Tibial artery (tissue), 4 donors: ENCODE measurements at regions not wholly inside any gene's neighbourhood (a gene's known extent, or its start where the extent isn't known, plus 50 kb on each side); places are given as distances from the start of the nearest gene placed in this dataset.
"Not testable (repeated sequence)": the region's sequence is repeated elsewhere in the genome, so short reads cannot be mapped to it uniquely, and the experiment has no call there.

Experiments
- DNase-seq, 2 donors: peaks; one replicate each; pipeline ENCODE4 v3.0.0-alpha.2; 2019
- H3K27ac ChIP-seq, 2 donors: fragments of 200-600 bp; sonication (generic) in 1 of 2; 1 replicate in 1 of 2; 2 replicates in 1 of 2; pipeline ENCODE4 v1.5.1; 2018 to 2019; ENCODE audit warnings: mild to moderate bottlenecking in 1 of 2
- H3K27me3 ChIP-seq, 2 donors: fragments of 200-600 bp; sonication (generic) in 1 of 2; one replicate each; pipeline versions ENCODE4 v1.5.1 to v1.6.0; 2016 to 2019
- H3K36me3 ChIP-seq, 3 donors: fragments of 200-600 bp; sonication (generic) in 2 of 3; one replicate each; pipeline ENCODE4 v1.5.1; 2016 to 2019; ENCODE audit warnings: mild to moderate bottlenecking in 2 of 3
- H3K4me1 ChIP-seq, 4 donors: fragments of 200-600 bp; sonication (generic) in 2 of 4; 1 replicate in 3 of 4; 2 replicates in 1 of 4; pipeline ENCODE4 v1.5.1; 2016 to 2019
- H3K4me3 ChIP-seq, 2 donors: fragments of 200-600 bp; sonication (generic) in 1 of 2; 1 replicate in 1 of 2; 2 replicates in 1 of 2; pipeline ENCODE4 v1.5.1; 2018 to 2019; ENCODE audit warnings: mild to moderate bottlenecking in 2 of 2
- H3K9me3 ChIP-seq, 3 donors: fragments of 200-600 bp; sonication (generic) in 1 of 3; one replicate each; pipeline ENCODE4 v1.5.1; 2016 to 2019
- intact Hi-C: fragments of 100-400 bp; cut with DNase I; formaldehyde crosslinking; loops from one replicate; pipeline ENCODE4 v1.15.0; 2023; ENCODE audit warnings: low total_unique reads
- TF ChIP-seq, protein P1 (sequence below), 2 experiments: fragments of 200-600 bp in 1 of 2; fragments of 450-650 bp in 1 of 2; IDR thresholded peaks; one replicate each; pipeline ENCODE4 v1.5.1; 2017 to 2019; ENCODE audit warnings: antibody characterized with exemption in 2 of 2, mild to moderate bottlenecking in 1 of 2, moderate library complexity in 1 of 2

DNA sequence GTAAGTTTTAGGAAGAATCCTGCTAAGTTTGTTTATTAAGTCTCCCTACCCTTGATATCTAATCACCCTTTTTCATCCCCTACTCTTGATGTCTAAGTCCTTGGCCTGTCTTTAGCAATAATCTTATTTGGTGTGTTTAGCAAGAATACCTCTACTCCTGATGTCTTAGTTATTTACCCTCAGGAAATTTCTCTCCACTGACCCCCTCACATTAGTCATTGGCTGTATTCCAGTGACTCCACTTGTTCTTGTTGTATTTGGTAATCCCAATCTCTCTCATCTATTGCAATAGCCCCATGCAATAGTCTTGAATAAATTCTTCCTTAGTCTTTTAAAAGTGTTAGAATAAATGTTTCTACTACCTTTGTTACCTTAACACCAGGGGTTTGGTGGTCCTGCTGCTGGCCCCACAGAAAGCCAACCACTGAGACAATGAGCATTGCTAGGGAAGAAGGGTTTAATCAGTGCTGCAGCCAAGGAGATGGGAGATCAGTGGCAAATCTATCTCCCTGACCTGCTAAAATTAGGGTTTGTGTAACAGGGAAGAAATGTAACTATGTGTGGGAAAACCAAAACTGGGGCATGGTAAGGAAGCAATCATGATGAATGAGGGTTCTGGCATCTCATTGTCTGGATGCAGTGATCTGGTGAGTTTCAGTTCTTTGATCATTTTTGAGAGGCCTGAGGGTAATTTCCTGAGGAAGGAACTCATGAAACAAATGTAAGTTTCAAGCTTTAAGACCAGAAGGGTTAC lies 236.4 kb upstream of the DAB2 start:
- Histone ChIP-seq H3K4me3 (no peak overlapping the region), H3K27ac (no peak overlapping the region), H3K36me3 (no peaks in the 10 kb centered on the region), H3K9me3 (no peaks in the 10 kb centered on the region), H3K27me3 (no peaks in the 10 kb centered on the region), H3K4me1 (no peaks in the 10 kb centered on the region)
- DNase-seq, result no peak
- TF ChIP-seq, protein P1, sequence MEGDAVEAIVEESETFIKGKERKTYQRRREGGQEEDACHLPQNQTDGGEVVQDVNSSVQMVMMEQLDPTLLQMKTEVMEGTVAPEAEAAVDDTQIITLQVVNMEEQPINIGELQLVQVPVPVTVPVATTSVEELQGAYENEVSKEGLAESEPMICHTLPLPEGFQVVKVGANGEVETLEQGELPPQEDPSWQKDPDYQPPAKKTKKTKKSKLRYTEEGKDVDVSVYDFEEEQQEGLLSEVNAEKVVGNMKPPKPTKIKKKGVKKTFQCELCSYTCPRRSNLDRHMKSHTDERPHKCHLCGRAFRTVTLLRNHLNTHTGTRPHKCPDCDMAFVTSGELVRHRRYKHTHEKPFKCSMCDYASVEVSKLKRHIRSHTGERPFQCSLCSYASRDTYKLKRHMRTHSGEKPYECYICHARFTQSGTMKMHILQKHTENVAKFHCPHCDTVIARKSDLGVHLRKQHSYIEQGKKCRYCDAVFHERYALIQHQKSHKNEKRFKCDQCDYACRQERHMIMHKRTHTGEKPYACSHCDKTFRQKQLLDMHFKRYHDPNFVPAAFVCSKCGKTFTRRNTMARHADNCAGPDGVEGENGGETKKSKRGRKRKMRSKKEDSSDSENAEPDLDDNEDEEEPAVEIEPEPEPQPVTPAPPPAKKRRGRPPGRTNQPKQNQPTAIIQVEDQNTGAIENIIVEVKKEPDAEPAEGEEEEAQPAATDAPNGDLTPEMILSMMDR (IDR thresholded peaks at IDR 0.05), result no peak
- intact Hi-C loops, result no loop called here

- H3K9me3 ChIP-seq, result no peaks in the 10 kb centered on the region
- H3K36me3 ChIP-seq, result no peaks in the 10 kb centered on the region
- no peak for DNase-seq
- intact Hi-C loops, result no loop called here
- no peaks in the 10 kb centered on the region for H3K4me1 ChIP-seq
- no peak overlapping the region for H3K27ac ChIP-seq
- TF ChIP-seq, protein P1 (IDR thresholded peaks at IDR 0.05), result no peak
- H3K27me3 ChIP-seq, result no peaks in the 10 kb centered on the region
- H3K4me3 ChIP-seq, result no peak overlapping the region
Measured at GRCh38 chr5:39660020-39660419, 235.2 kb upstream of the DAB2 start.

DNA sequence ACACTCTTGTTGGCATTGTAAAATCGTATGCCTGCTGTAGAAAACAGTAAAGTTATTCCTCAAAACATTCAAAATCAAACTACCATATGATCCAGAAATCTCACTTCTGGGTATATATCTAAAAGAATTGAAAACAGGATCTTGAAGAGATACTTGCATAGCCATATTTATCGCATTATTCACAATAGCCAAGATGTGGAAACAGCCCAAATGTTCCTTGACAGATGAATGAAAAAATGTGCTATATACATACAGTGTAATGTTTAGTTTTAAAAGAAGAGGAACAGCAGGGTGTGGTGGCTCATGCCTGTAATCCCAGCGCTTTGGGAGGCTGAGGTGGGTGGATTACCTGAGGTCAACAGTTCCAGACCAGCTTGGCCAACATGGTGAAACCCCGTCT lies 234.1 kb upstream of the DAB2 start:
- Histone ChIP-seq H3K9me3 (no peaks in the 10 kb centered on the region), H3K36me3 (no peaks in the 10 kb centered on the region), H3K27me3 (no peaks in the 10 kb centered on the region), H3K27ac (no peak overlapping the region), H3K4me1 (no peaks in the 10 kb centered on the region), H3K4me3 (no peak overlapping the region)
- no peak for DNase-seq
- intact Hi-C loops, result no loop called here
- TF ChIP-seq, protein P1 (IDR thresholded peaks at IDR 0.05), result no peak

DNA sequence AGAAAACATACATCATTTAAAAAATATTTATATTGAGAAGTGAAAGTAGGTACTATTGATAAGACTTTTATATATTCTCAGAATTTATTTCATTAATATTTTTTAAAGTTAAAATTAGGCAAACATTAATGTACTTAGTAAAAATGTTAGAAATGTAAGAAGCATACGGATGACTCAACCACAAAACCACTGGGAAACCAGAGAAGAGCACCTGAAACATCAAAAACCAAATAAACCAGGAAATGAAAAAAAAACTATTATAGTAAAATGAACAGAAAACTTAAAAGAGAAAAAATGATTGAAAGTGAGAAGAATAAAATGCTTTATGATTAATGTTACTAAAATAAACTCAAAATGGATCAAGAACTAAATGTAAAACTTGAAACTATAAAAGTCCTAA lies 233.2 kb upstream of the DAB2 start:
- DNase-seq, result no peak
- no peaks in the 10 kb centered on the region for H3K4me1 ChIP-seq
- H3K9me3 ChIP-seq, result no peaks in the 10 kb centered on the region
- intact Hi-C loops, result no loop called here
- no peaks in the 10 kb centered on the region for H3K27me3 ChIP-seq
- no peaks in the 10 kb centered on the region for H3K36me3 ChIP-seq
- TF ChIP-seq, protein P1 (IDR thresholded peaks at IDR 0.05), result no peak
- H3K4me3 ChIP-seq, result no peak overlapping the region
- H3K27ac ChIP-seq, result no peak overlapping the region

GRCh38 chr5:39656600-39656999 lies 231.8 kb upstream of the DAB2 start:
- no peak overlapping the region for H3K4me3 ChIP-seq
- no peaks in the 10 kb centered on the region for H3K4me1 ChIP-seq
- TF ChIP-seq, protein P1 (IDR thresholded peaks at IDR 0.05), result no peak
- H3K36me3 ChIP-seq, result no peaks in the 10 kb centered on the region
- intact Hi-C loops, result no loop called here
- no peak for DNase-seq
- no peaks in the 10 kb centered on the region for H3K9me3 ChIP-seq
- no peaks in the 10 kb centered on the region for H3K27me3 ChIP-seq
- no peak overlapping the region for H3K27ac ChIP-seq

- no peaks in the 10 kb centered on the region for H3K27me3 ChIP-seq
- no peaks in the 10 kb centered on the region for H3K36me3 ChIP-seq
- TF ChIP-seq, protein P1 (IDR thresholded peaks at IDR 0.05), result no peak
- intact Hi-C loops, result no loop called here
- no peak overlapping the region for H3K4me3 ChIP-seq
- H3K9me3 ChIP-seq, result no peaks in the 10 kb centered on the region
- no peaks in the 10 kb centered on the region for H3K4me1 ChIP-seq
- no peak overlapping the region for H3K27ac ChIP-seq
- DNase-seq, result no peak
Measured at GRCh38 chr5:39654715-39655114, 229.9 kb upstream of the DAB2 start.

DNA sequence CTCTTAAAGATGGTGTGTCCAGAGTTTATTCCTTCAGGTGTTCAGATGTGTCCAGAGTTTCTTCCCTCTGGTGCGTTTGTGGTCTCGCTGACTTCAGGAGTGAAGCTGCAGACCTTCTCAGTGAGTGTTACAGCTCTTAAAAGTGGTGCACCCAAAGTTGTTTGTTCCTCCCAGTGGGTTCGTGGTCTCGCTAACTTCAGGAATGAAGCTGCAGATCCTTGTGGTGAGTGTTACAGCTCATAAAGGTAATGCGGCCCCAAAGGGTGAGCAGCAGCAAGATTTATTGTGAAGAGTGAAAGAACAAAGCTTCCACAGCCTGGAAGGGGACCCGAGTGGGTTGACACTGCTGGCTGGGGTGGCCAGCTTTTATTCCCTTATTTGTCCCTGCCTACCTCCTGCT lies 227.7 kb upstream of the DAB2 start:
- DNase-seq, H3K4me1 ChIP-seq, intact Hi-C loops, H3K27me3 ChIP-seq, H3K27ac ChIP-seq, H3K36me3 ChIP-seq, H3K9me3 ChIP-seq, H3K4me3 ChIP-seq: not testable (repeated sequence)
